ENCODE measurements at regions not wholly inside any gene's neighbourhood (a gene's known extent, or its start where the extent isn't known, plus 50 kb on each side); places are given as distances from the start of the nearest gene placed in this dataset.
A peak's percentile ranks its signal among the peaks of the same experiment; 100 is the strongest.

DNA sequence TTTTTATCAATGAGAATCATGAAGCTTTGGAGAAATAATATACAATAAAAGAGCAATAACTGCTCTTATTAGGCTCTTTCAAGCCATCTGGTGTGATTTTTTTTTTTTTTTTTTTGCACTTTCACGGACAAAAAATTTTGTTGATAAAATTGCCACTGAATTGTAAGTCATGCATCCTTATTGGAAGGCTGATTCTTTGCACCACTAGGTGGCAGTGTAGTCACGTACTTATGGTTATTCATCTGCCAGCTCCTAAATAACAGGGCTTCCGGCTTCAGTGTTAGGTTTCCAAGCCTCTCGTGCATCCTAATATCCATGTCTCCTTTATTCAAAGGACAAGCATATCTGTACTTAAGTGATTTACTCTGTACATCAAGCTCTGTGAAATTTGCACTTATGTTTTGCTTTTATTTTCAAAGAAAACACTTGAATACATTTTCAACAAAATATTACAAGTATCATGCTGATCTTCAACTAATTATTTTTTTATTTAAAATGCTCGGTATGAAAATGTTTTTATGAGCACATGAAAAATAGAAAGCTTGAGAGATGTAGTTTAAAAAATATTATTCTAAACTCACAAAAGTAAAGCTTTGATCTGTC, 1578.3 kb upstream of the TENM3 start:
- no peak overlapping the region for H3K4me3 ChIP-seq (ENCODE audit: low read depth, low read length)
- peak; percentile 78 for TF ChIP-seq CTCF (IDR thresholded peaks at IDR 0.05; ENCODE audit: control insufficient read depth, extremely low read depth, insufficient read depth)
- DNase-seq (ENCODE audit: low read depth): peak; percentile 55

DNA sequence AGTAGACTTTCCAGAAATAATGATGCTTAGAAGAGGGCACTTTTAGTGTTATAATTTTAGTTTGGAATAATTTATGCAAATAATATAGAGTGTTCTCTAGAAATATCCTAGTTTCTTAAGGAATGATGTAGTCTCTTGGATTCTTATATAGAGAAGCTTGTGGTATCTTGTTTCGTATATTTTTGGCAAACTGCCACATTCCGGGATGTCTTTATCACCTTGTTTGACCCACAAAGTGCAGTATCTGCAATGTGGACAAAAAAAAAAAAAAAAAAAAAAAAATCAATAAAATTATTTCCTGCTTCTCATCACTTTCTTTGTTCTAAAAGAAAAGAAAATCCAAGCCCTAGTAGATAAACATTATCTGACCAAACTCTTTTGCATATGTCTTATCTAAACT, 1577.7 kb upstream of the TENM3 start:
- DNase-seq (ENCODE audit: low read depth): no peak
- TF ChIP-seq CTCF (IDR thresholded peaks at IDR 0.05; ENCODE audit: control insufficient read depth, extremely low read depth, insufficient read depth): no peak
- H3K4me3 ChIP-seq (ENCODE audit: low read depth, low read length): no peak overlapping the region

GRCh38 chr4:180665994-180666824, 1577.0 kb upstream of the TENM3 start:
- no peak overlapping the region for H3K4me3 ChIP-seq (ENCODE audit: low read depth, low read length)
- peak; percentile 76 for TF ChIP-seq CTCF (IDR thresholded peaks at IDR 0.05; ENCODE audit: control insufficient read depth, extremely low read depth, insufficient read depth)
- DNase-seq (ENCODE audit: low read depth): peak; percentile 11

GRCh38 chr4:180668732-180669131, 1574.5 kb upstream of the TENM3 start:
- DNase-seq (ENCODE audit: low read depth): no peak
- TF ChIP-seq CTCF (IDR thresholded peaks at IDR 0.05; ENCODE audit: control insufficient read depth, extremely low read depth, insufficient read depth): no peak
- no peak overlapping the region for H3K4me3 ChIP-seq (ENCODE audit: low read depth, low read length)

GRCh38 chr4:180669680-180670079, 1573.5 kb upstream of the TENM3 start:
- no peak for DNase-seq (ENCODE audit: low read depth)
- TF ChIP-seq CTCF (IDR thresholded peaks at IDR 0.05; ENCODE audit: control insufficient read depth, extremely low read depth, insufficient read depth): no peak
- no peak overlapping the region for H3K4me3 ChIP-seq (ENCODE audit: low read depth, low read length)

DNA sequence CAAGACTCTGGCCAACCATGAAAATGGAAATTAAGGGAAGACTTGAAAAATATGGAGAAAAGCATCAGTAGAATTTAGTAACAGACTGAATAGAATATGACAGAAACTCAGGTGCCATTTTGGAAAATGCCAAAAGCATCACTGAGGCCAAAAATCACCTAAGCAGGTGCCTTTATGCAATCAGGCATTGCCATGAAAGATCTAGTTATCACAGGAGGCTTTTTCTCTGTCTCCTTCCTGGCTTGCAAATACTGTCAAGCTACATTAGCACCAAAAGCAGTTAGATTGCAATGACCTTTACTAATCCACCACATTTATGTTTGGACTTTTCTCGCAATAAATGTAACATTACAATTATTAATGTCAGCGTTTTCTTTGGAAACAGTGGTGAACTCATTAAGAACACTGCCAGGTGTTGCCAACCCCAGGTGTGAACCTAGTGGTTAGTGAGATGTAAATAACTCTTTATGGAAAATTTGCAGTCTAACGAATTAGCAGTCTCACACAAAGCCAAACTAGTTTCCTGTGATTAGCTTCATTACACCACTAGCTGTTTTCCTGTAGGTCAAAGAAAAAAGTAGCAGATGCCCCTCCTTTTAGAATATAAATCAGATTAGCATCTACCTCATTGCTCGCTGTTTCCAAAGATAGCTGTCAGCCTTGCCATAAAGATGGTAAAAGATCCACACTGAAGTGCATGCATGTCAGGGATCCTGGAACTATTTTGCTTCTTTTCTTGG, 1568.4 kb upstream of the TENM3 start:
- TF ChIP-seq CTCF (IDR thresholded peaks at IDR 0.05; ENCODE audit: control insufficient read depth, extremely low read depth, insufficient read depth): no peak
- no peak for DNase-seq (ENCODE audit: low read depth)
- H3K4me3 ChIP-seq (ENCODE audit: low read depth, low read length): no peak overlapping the region

All from LNCaP clone FGC (cell line).